ENCODE measurements at regions not wholly inside any gene's neighbourhood (a gene's known extent, or its start where the extent isn't known, plus 50 kb on each side); places are given as distances from the start of the nearest gene placed in this dataset.

DNA sequence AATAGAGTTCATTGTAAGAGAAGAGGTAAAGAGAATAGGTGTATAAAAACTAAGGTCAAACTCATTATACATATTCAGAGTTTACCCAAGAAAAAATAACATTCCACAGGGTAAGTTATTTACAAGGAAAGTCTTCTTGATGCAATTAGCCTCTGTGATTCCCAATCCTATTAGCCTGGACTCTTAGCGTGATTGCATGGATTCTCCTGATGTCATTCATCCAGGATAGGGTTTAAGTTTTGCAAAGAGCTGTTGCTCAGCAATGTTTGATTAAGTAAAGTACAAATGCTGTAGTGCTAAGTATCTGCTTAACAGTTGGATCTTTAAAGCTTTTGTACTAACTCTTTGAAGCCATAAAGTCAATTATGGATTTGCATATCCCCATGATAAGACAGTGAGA lies 767.8 kb upstream of the LUZP2 start:
- H3K4me3 Mint-ChIP-seq, result no peak overlapping the region
- no peaks in the 10 kb centered on the region for H3K4me1 Mint-ChIP-seq
- H3K27me3 Mint-ChIP-seq, result no peaks in the 10 kb centered on the region

GRCh38 chr11:23730307-23730998 lies 766.4 kb upstream of the LUZP2 start:
- H3K4me1 Mint-ChIP-seq, result no peaks in the 10 kb centered on the region
- Histone ChIP-seq H3K36me3 (ENCODE audit: control insufficient read depth in 2 of 3, insufficient read depth in 3 of 3, low read length in 3 of 3) (no peaks in the 10 kb centered on the region), H3K27ac (ENCODE audit: low read depth, low read length) (no peak overlapping the region), H3K4me1 (ENCODE audit: control insufficient read depth in 2 of 2, insufficient read depth in 2 of 2, low read length in 2 of 2) (no peaks in the 10 kb centered on the region), H3K27me3 (ENCODE audit: control insufficient read depth in 2 of 2, insufficient read depth in 2 of 2, low read length in 2 of 2) (no peaks in the 10 kb centered on the region), H3K9me3 (ENCODE audit: control insufficient read depth in 2 of 3, low read length in 3 of 3) (peaks cover 0 to 4% (median 0%) of the 10 kb centered on the region in 3 experiments), H3K4me3 (ENCODE audit: low read length) (no peak overlapping the region)
- H3K27ac Mint-ChIP-seq, result no peak overlapping the region
- no peak overlapping the region for H3K4me3 Mint-ChIP-seq
- POLR2A ChIA-PET, result no interaction called here
- H3K27me3 Mint-ChIP-seq, result no peaks in the 10 kb centered on the region
- ATAC-seq (no peak), DNase-seq (no peak)
- peaks cover 2 to 35% (median 10%) of the 10 kb centered on the region in 11 donors for H3K9me3 Mint-ChIP-seq
- intact Hi-C loops (cut with micrococcal nuclease), result no loop called here
- CTCF ChIA-PET, result no interaction called here
- no peaks in the 10 kb centered on the region for H3K36me3 Mint-ChIP-seq

More for the DNA sequence above, 767.8 kb upstream of the LUZP2 start:
- ATAC-seq (no peak), DNase-seq (no peak)
- intact Hi-C loops (cut with micrococcal nuclease), result no loop called here
- ChIA-PET POLR2A (no interaction called here), CTCF (no interaction called here)
- H3K27me3 ChIP-seq (ENCODE audit: control insufficient read depth in 2 of 2, insufficient read depth in 2 of 2, low read length in 2 of 2), result no peaks in the 10 kb centered on the region
- Mint-ChIP-seq H3K36me3 (no peaks in the 10 kb centered on the region), H3K27ac (no peak overlapping the region), H3K9me3 (peaks cover 0 to 22% (median 3%) of the 10 kb centered on the region in 11 donors)
- no peak overlapping the region for H3K27ac ChIP-seq (ENCODE audit: low read depth, low read length)
- H3K4me1 ChIP-seq (ENCODE audit: control insufficient read depth in 2 of 2, insufficient read depth in 2 of 2, low read length in 2 of 2), result no peaks in the 10 kb centered on the region
- no peak overlapping the region for H3K4me3 ChIP-seq (ENCODE audit: low read length)
- peaks cover 0 to 4% (median 0%) of the 10 kb centered on the region in 3 experiments for H3K9me3 ChIP-seq (ENCODE audit: control insufficient read depth in 2 of 3, low read length in 3 of 3)
- H3K36me3 ChIP-seq (ENCODE audit: control insufficient read depth in 2 of 3, insufficient read depth in 3 of 3, low read length in 3 of 3), result no peaks in the 10 kb centered on the region

DNA sequence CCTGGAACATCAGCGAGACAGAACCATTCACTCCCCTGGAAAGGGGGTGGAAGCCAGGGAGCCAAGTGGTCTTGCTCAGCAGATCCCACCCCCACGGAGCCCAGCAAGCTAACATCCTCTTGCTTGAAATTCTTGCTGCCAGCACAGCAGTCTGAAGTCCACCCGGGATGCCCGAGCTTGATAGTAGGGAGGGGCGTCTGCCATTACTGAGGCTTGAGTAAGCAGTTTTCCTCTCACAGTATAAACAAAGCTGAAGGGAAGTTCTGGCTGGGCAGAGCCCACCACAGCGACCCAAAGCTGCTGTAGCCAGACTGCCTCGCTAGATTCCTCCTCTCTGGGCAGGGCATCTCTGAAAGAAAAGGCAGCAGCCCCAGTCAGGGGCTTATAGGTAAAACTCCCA lies 764.8 kb upstream of the LUZP2 start:
- Mint-ChIP-seq H3K4me3 (no peak overlapping the region), H3K27me3 (no peaks in the 10 kb centered on the region), H3K27ac (no peak overlapping the region), H3K4me1 (no peaks in the 10 kb centered on the region), H3K9me3 (peaks cover 2 to 35% (median 11%) of the 10 kb centered on the region in 11 donors), H3K36me3 (no peaks in the 10 kb centered on the region)
- intact Hi-C loops (cut with micrococcal nuclease), result no loop called here
- Histone ChIP-seq H3K9me3 (ENCODE audit: control insufficient read depth in 2 of 3, low read length in 3 of 3) (peaks cover 0 to 4% (median 0%) of the 10 kb centered on the region in 3 experiments), H3K27ac (ENCODE audit: low read depth, low read length) (no peak overlapping the region), H3K4me3 (ENCODE audit: low read length) (no peak overlapping the region), H3K4me1 (ENCODE audit: control insufficient read depth in 2 of 2, insufficient read depth in 2 of 2, low read length in 2 of 2) (no peaks in the 10 kb centered on the region), H3K36me3 (ENCODE audit: control insufficient read depth in 2 of 3, insufficient read depth in 3 of 3, low read length in 3 of 3) (no peaks in the 10 kb centered on the region), H3K27me3 (ENCODE audit: control insufficient read depth in 2 of 2, insufficient read depth in 2 of 2, low read length in 2 of 2) (no peaks in the 10 kb centered on the region)
- CTCF ChIA-PET, result no interaction called here
- POLR2A ChIA-PET, result no interaction called here
- ATAC-seq (no peak), DNase-seq (no peak)

GRCh38 chr11:23746896-23747295 lies 750.0 kb upstream of the LUZP2 start:
- Mint-ChIP-seq H3K27ac (no peak overlapping the region), H3K9me3 (peaks cover 0 to 12% (median 3%) of the 10 kb centered on the region in 11 donors), H3K4me1 (peaks cover 0 to 6% (median 0%) of the 10 kb centered on the region in 7 donors), H3K36me3 (no peaks in the 10 kb centered on the region), H3K27me3 (no peaks in the 10 kb centered on the region), H3K4me3 (no peak overlapping the region)
- no peaks in the 10 kb centered on the region for H3K4me1 ChIP-seq (ENCODE audit: control insufficient read depth in 2 of 2, insufficient read depth in 2 of 2, low read length in 2 of 2)
- no peak overlapping the region for H3K4me3 ChIP-seq (ENCODE audit: low read length)
- no peaks in the 10 kb centered on the region for H3K27me3 ChIP-seq (ENCODE audit: control insufficient read depth in 2 of 2, insufficient read depth in 2 of 2, low read length in 2 of 2)
- no peaks in the 10 kb centered on the region for H3K9me3 ChIP-seq (ENCODE audit: control insufficient read depth in 2 of 3, low read length in 3 of 3)
- ATAC-seq (no peak), DNase-seq (no peak)
- H3K27ac ChIP-seq (ENCODE audit: low read depth, low read length), result no peak overlapping the region
- ChIA-PET CTCF (no interaction called here), POLR2A (no interaction called here)
- intact Hi-C loops (cut with micrococcal nuclease), result no loop called here
- H3K36me3 ChIP-seq (ENCODE audit: control insufficient read depth in 2 of 3, insufficient read depth in 3 of 3, low read length in 3 of 3), result no peaks in the 10 kb centered on the region

GRCh38 chr11:23749762-23750430 lies 747.0 kb upstream of the LUZP2 start:
- Histone ChIP-seq H3K4me3 (ENCODE audit: low read length) (no peak overlapping the region), H3K27ac (ENCODE audit: low read depth, low read length) (no peak overlapping the region), H3K27me3 (ENCODE audit: control insufficient read depth in 2 of 2, insufficient read depth in 2 of 2, low read length in 2 of 2) (no peaks in the 10 kb centered on the region), H3K36me3 (ENCODE audit: control insufficient read depth in 2 of 3, insufficient read depth in 3 of 3, low read length in 3 of 3) (no peaks in the 10 kb centered on the region), H3K4me1 (ENCODE audit: control insufficient read depth in 2 of 2, insufficient read depth in 2 of 2, low read length in 2 of 2) (no peaks in the 10 kb centered on the region), H3K9me3 (ENCODE audit: control insufficient read depth in 2 of 3, low read length in 3 of 3) (no peaks in the 10 kb centered on the region)
- ChIA-PET POLR2A (no interaction called here), CTCF (no interaction called here)
- DNase-seq (no peak), ATAC-seq (no peak)
- H3K4me3 Mint-ChIP-seq, result no peak overlapping the region
- no peaks in the 10 kb centered on the region for H3K36me3 Mint-ChIP-seq
- intact Hi-C loops (cut with micrococcal nuclease), result no loop called here
- no peaks in the 10 kb centered on the region for H3K27me3 Mint-ChIP-seq
- peaks cover 0 to 6% (median 0%) of the 10 kb centered on the region in 7 donors for H3K4me1 Mint-ChIP-seq
- H3K9me3 Mint-ChIP-seq, result peaks cover 0 to 6% (median under 1%) of the 10 kb centered on the region in 11 donors
- H3K27ac Mint-ChIP-seq, result no peak overlapping the region

DNA sequence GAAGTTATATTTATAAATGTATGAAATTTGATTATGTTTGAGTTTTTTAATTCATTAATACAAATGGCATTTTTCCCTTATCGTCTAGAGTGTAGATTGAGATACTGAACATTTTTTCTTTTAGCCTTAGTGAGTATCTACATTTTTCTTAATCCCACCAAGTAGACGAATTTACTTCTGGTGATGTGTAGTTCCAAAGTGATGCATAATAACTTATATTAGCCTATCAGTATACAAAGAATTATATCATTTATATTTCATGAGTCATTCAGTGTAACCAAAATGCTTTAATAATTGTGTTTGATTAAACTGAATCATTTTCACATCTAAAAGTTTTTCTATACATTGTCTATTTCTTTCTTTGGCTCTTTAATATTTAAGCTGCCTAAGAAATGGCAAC lies 745.6 kb upstream of the LUZP2 start:
- Histone ChIP-seq H3K27me3 (ENCODE audit: control insufficient read depth in 2 of 2, insufficient read depth in 2 of 2, low read length in 2 of 2) (no peaks in the 10 kb centered on the region), H3K9me3 (ENCODE audit: control insufficient read depth in 2 of 3, low read length in 3 of 3) (no peaks in the 10 kb centered on the region), H3K4me3 (ENCODE audit: low read length) (no peak overlapping the region), H3K27ac (ENCODE audit: low read depth, low read length) (no peak overlapping the region), H3K36me3 (ENCODE audit: control insufficient read depth in 2 of 3, insufficient read depth in 3 of 3, low read length in 3 of 3) (no peaks in the 10 kb centered on the region), H3K4me1 (ENCODE audit: control insufficient read depth in 2 of 2, insufficient read depth in 2 of 2, low read length in 2 of 2) (no peaks in the 10 kb centered on the region)
- Mint-ChIP-seq H3K4me1 (peaks cover 0 to 6% (median 0%) of the 10 kb centered on the region in 7 donors), H3K36me3 (no peaks in the 10 kb centered on the region), H3K27me3 (no peaks in the 10 kb centered on the region), H3K27ac (no peak overlapping the region), H3K4me3 (no peak overlapping the region), H3K9me3 (peaks cover 0 to 15% (median 5%) of the 10 kb centered on the region in 11 donors)
- ATAC-seq (no peak), DNase-seq (no peak)
- ChIA-PET POLR2A (no interaction called here), CTCF (no interaction called here)
- intact Hi-C loops (cut with micrococcal nuclease), result no loop called here

- Histone ChIP-seq H3K9me3 (ENCODE audit: control insufficient read depth in 2 of 3, low read length in 3 of 3) (no peaks in the 10 kb centered on the region), H3K4me3 (ENCODE audit: low read length) (no peak overlapping the region), H3K27ac (ENCODE audit: low read depth, low read length) (no peak overlapping the region), H3K4me1 (ENCODE audit: control insufficient read depth in 2 of 2, insufficient read depth in 2 of 2, low read length in 2 of 2) (no peaks in the 10 kb centered on the region), H3K36me3 (ENCODE audit: control insufficient read depth in 2 of 3, insufficient read depth in 3 of 3, low read length in 3 of 3) (no peaks in the 10 kb centered on the region), H3K27me3 (ENCODE audit: control insufficient read depth in 2 of 2, insufficient read depth in 2 of 2, low read length in 2 of 2) (no peaks in the 10 kb centered on the region)
- H3K9me3 Mint-ChIP-seq, result peaks cover 0 to 14% (median 5%) of the 10 kb centered on the region in 11 donors
- no peaks in the 10 kb centered on the region for H3K27me3 Mint-ChIP-seq
- no peak overlapping the region for H3K27ac Mint-ChIP-seq
- intact Hi-C loops (cut with micrococcal nuclease), result no loop called here
- ChIA-PET CTCF (no interaction called here), POLR2A (no interaction called here)
- H3K4me1 Mint-ChIP-seq, result no peaks in the 10 kb centered on the region
- ATAC-seq (no peak), DNase-seq (no peak)
- no peak overlapping the region for H3K4me3 Mint-ChIP-seq
- no peaks in the 10 kb centered on the region for H3K36me3 Mint-ChIP-seq
These were observed 741.8 kb upstream of the LUZP2 start for GRCh38 chr11:23755076-23755475.

All from naive thymus-derived CD4-positive, alpha-beta T cell (primary cell).